GM18951 (cell line): ENCODE measurements at regions not wholly inside any gene's neighbourhood (a gene's known extent, or its start where the extent isn't known, plus 50 kb on each side); places are given as distances from the start of the nearest gene placed in this dataset.

ENCODE experiments used
- POLR2A ChIP-seq: IDR thresholded peaks from 4 replicates; pipeline ENCODE4 v1.6.1; 2011; ENCODE audit warnings: mild to moderate bottlenecking; ENCODE audit not compliant: insufficient read length, insufficient read depth; ENCODE audit errors: extremely low read depth
- in situ Hi-C: fragments of 300-500 bp; cut with MboI; formaldehyde crosslinking; loops from one replicate; pipeline ENCODE4 v1.12.0; 2022; ENCODE audit warnings: low sequenced_read_pairs, mixed read lengths, inconsistent platforms; ENCODE audit not compliant: unreplicated experiment

- no peak for TF ChIP-seq POLR2A
- in situ Hi-C loops = no loop called here
Measured at GRCh38 chr6:21459641-21460040, 133.9 kb upstream of the SOX4 start.

- in situ Hi-C loops = no loop called here
- TF ChIP-seq POLR2A = no peak
Measured at GRCh38 chr6:21461844-21462518, 131.6 kb upstream of the SOX4 start.

GRCh38 chr6:21462519-21462852 lies 131.1 kb upstream of the SOX4 start:
- TF ChIP-seq POLR2A = no peak
- in situ Hi-C loops = no loop called here

- TF ChIP-seq POLR2A = no peak
- in situ Hi-C loops = no loop called here
Measured at GRCh38 chr6:21467091-21467490, 126.5 kb upstream of the SOX4 start.

GRCh38 chr6:21468461-21468860 lies 125.1 kb upstream of the SOX4 start:
- no peak for TF ChIP-seq POLR2A
- in situ Hi-C loops = no loop called here

GRCh38 chr6:21469213-21469612 lies 124.3 kb upstream of the SOX4 start:
- TF ChIP-seq POLR2A = no peak
- in situ Hi-C loops = no loop called here

- TF ChIP-seq POLR2A = no peak
- in situ Hi-C loops = no loop called here
Measured at GRCh38 chr6:21476112-21476511, 117.4 kb upstream of the SOX4 start.

GRCh38 chr6:21478411-21478810 lies 115.1 kb upstream of the SOX4 start:
- in situ Hi-C loops = no loop called here
- no peak for TF ChIP-seq POLR2A

- TF ChIP-seq POLR2A = no peak
- in situ Hi-C loops = no loop called here
Measured at GRCh38 chr6:21478883-21479539, 114.5 kb upstream of the SOX4 start.

GRCh38 chr6:21486115-21486514 lies 107.4 kb upstream of the SOX4 start:
- no peak for TF ChIP-seq POLR2A
- in situ Hi-C loops = no loop called here

- no peak for TF ChIP-seq POLR2A
- in situ Hi-C loops = no loop called here
Measured at GRCh38 chr6:21489826-21490225, 103.7 kb upstream of the SOX4 start.

- TF ChIP-seq POLR2A = no peak
- in situ Hi-C loops = no loop called here
Measured at GRCh38 chr6:21491955-21492354, 101.6 kb upstream of the SOX4 start.

- TF ChIP-seq POLR2A = no peak
- in situ Hi-C loops = no loop called here
Measured at GRCh38 chr6:21494505-21494904, 99.0 kb upstream of the SOX4 start.

- no peak for TF ChIP-seq POLR2A
- in situ Hi-C loops = no loop called here
Measured at GRCh38 chr6:21496196-21496595, 97.4 kb upstream of the SOX4 start.
